ENCODE measurements at regions not wholly inside any gene's neighbourhood (a gene's known extent, or its start where the extent isn't known, plus 50 kb on each side); places are given as distances from the start of the nearest gene placed in this dataset.

GRCh38 chr2:185891403-185891802, 152.8 kb downstream of the FSIP2 start:
- no peak for DNase-seq (ENCODE audit: low read depth)

GRCh38 chr2:185891804-185892411, 153.3 kb downstream of the FSIP2 start:
- DNase-seq (ENCODE audit: low read depth), result no peak

GRCh38 chr2:185892484-185892883, 153.9 kb downstream of the FSIP2 start:
- DNase-seq (ENCODE audit: low read depth), result no peak

GRCh38 chr2:185894223-185894622, 155.6 kb downstream of the FSIP2 start:
- DNase-seq (ENCODE audit: low read depth), result no peak

GRCh38 chr2:185895828-185896693, 157.5 kb downstream of the FSIP2 start:
- no peak for DNase-seq (ENCODE audit: low read depth)

- DNase-seq (ENCODE audit: low read depth), result no peak
Observed at GRCh38 chr2:185899366-185899765, 160.8 kb downstream of the FSIP2 start.

GRCh38 chr2:185919155-185919554, 180.6 kb downstream of the FSIP2 start:
- DNase-seq (ENCODE audit: low read depth), result peak; percentile 16

- no peak for DNase-seq (ENCODE audit: low read depth)
Observed at GRCh38 chr2:185921048-185921756, 182.6 kb downstream of the FSIP2 start.

- no peak for DNase-seq (ENCODE audit: low read depth)
Observed at GRCh38 chr2:185934232-185934631, 195.6 kb downstream of the FSIP2 start.

GRCh38 chr2:185939858-185940257, 201.3 kb downstream of the FSIP2 start:
- DNase-seq (ENCODE audit: low read depth), result no peak

- DNase-seq (ENCODE audit: low read depth), result no peak
Observed at GRCh38 chr2:185942855-185943254, 204.3 kb downstream of the FSIP2 start.

- DNase-seq (ENCODE audit: low read depth), result no peak
Observed at GRCh38 chr2:185947722-185948121, 209.1 kb downstream of the FSIP2 start.

GRCh38 chr2:185952100-185952499, 213.5 kb downstream of the FSIP2 start:
- DNase-seq (ENCODE audit: low read depth), result no peak

GRCh38 chr2:185954389-185954788, 215.8 kb downstream of the FSIP2 start:
- DNase-seq (ENCODE audit: low read depth), result no peak

GRCh38 chr2:185955050-185955449, 216.4 kb downstream of the FSIP2 start:
- DNase-seq (ENCODE audit: low read depth), result no peak

- no peak for DNase-seq (ENCODE audit: low read depth)
Observed at GRCh38 chr2:185967335-185967734, 228.7 kb downstream of the FSIP2 start.

- DNase-seq (ENCODE audit: low read depth), result no peak
Observed at GRCh38 chr2:185970148-185970852, 231.7 kb downstream of the FSIP2 start.

GRCh38 chr2:185978634-185979407, 240.2 kb downstream of the FSIP2 start:
- DNase-seq (ENCODE audit: low read depth), result peak; percentile 41

GRCh38 chr2:185979546-185980071, 241.0 kb downstream of the FSIP2 start:
- peak; percentile 20 for DNase-seq (ENCODE audit: low read depth)

GRCh38 chr2:185980944-185981343, 242.3 kb downstream of the FSIP2 start:
- DNase-seq (ENCODE audit: low read depth), result no peak

- no peak for DNase-seq (ENCODE audit: low read depth)
Observed at GRCh38 chr2:185984670-185985069, 246.1 kb downstream of the FSIP2 start.

Measured in HS-5 (cell line).